NT2/D1 (cell line): ENCODE measurements at regions not wholly inside any gene's neighbourhood (a gene's known extent, or its start where the extent isn't known, plus 50 kb on each side); places are given as distances from the start of the nearest gene placed in this dataset.

ENCODE experiments used
- SUZ12 ChIP-seq: IDR thresholded peaks from 2 replicates; pipeline ENCODE4 v1.6.1; 2011; ENCODE audit not compliant: insufficient read length, insufficient read depth; ENCODE audit errors: extremely low read depth
- YY1 ChIP-seq: IDR thresholded peaks from 2 replicates; pipeline ENCODE4 v1.6.1; 2011; ENCODE audit not compliant: insufficient read length, insufficient read depth
- ZNF274 ChIP-seq: IDR thresholded peaks from 2 replicates; pipeline ENCODE4 v1.6.1; 2011; ENCODE audit warnings: mild to moderate bottlenecking, low read depth, low read length

DNA sequence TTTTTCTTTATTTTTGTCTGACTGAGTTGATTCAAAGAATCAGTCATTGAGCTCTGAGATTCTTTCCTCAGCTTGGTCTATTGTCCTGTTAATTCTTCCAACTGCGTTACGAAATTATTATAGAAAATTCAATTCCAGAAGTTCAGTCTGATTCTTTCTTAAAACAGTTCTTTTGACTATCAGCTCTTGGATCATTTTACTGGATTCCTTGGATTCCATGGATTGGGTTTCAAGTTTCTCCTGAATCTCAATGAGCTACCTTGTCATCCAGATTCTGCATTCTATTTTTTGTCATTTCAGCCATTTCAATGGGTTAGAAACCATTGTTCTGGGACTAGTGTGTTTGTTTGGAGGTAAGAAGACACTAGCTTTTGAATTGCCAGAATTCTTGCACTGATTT is 169.3 kb downstream of the PCDH20 start:
- no peak for TF ChIP-seq ZNF274
- TF ChIP-seq YY1: no peak
- no peak for TF ChIP-seq SUZ12
